OCI-LY7 (cell line): ENCODE measurements at regions not wholly inside any gene's neighbourhood (a gene's known extent, or its start where the extent isn't known, plus 50 kb on each side); places are given as distances from the start of the nearest gene placed in this dataset.

Source experiments
- BruUV-seq: library from RNA; stranded (reverse); fragments of 400-500 nt; replicated peaks from 2 replicates; lab custom pipeline; 2021; lab: Mats Ljungman, UMichigan
- CTCF ChIA-PET: fragments of 300-600 bp; sonication (Branson Sonifier 250); formaldehyde crosslinking; loops from one replicate; lab custom pipeline; 2022; ENCODE audit warnings: antibody characterized with exemption; ENCODE audit not compliant: unreplicated experiment; lab: Charles Lee
- POLR2A ChIA-PET: fragments of 300-600 bp; sonication (Branson Sonifier 250); formaldehyde crosslinking; loops from one replicate; lab custom pipeline; 2022; ENCODE audit warnings: antibody characterized with exemption; lab: Charles Lee
- DNase-seq: peaks from one replicate; pipeline ENCODE4 v3.0.0-alpha.2; 2015; ENCODE audit warnings: low spot score
- H2AFZ ChIP-seq: fragments of 200-600 bp; sonication (generic), shearing (Covaris generic); 2 replicates; pipeline ENCODE4 v1.6.1; 2014; ENCODE audit warnings: mild to moderate bottlenecking, antibody characterized with exemption, low read length, moderate library complexity
- H3K27ac ChIP-seq: fragments of 200-600 bp; sonication (generic); 2 replicates; pipeline ENCODE4 v1.5.1; 2014; ENCODE audit warnings: mixed run types, low read depth, mild to moderate bottlenecking, moderate library complexity, low read length, inconsistent platforms; ENCODE audit not compliant: poor library complexity, severe bottlenecking
- H3K36me3 ChIP-seq: fragments of 200-600 bp; sonication (generic); 2 replicates; pipeline ENCODE4 v1.6.1; 2014; ENCODE audit warnings: mild to moderate bottlenecking, antibody characterized with exemption, low read length, moderate library complexity, mixed read lengths; ENCODE audit not compliant: insufficient read depth
- H3K4me1 ChIP-seq: fragments of 200-600 bp; sonication (generic); 2 replicates; pipeline ENCODE4 v1.5.1; 2014; ENCODE audit warnings: mild to moderate bottlenecking, low read length; ENCODE audit not compliant: insufficient read depth, poor library complexity, severe bottlenecking
- H3K4me2 ChIP-seq: fragments of 200-600 bp; sonication (generic); 2 replicates; pipeline ENCODE4 v1.6.1; 2014; ENCODE audit warnings: mild to moderate bottlenecking, low read length
- H3K4me3 ChIP-seq: fragments of 200-600 bp; sonication (generic); 2 replicates; pipeline ENCODE4 v1.5.1; 2014; ENCODE audit warnings: mild to moderate bottlenecking, low read depth, low read length; ENCODE audit not compliant: poor library complexity, severe bottlenecking
- H3K79me2 ChIP-seq: fragments of 200-600 bp; sonication (generic); 2 replicates; pipeline ENCODE4 v1.6.1; 2016; ENCODE audit warnings: low read depth, mild to moderate bottlenecking, low read length, moderate library complexity, mixed read lengths; ENCODE audit not compliant: insufficient read depth
- H3K9me2 ChIP-seq: fragments of 200-600 bp; sonication (generic); 2 replicates; pipeline ENCODE4 v1.6.1; 2016; ENCODE audit warnings: mild to moderate bottlenecking, low read length, mixed read lengths; ENCODE audit not compliant: insufficient read depth
- H3K9me3 ChIP-seq: fragments of 200-600 bp; sonication (generic); 2 replicates; pipeline ENCODE4 v1.6.1; 2014; ENCODE audit warnings: mild to moderate bottlenecking, mixed run types, low read length, mixed read lengths
- H4K20me1 ChIP-seq: fragments of 200-600 bp; sonication (generic); 2 replicates; pipeline ENCODE4 v1.6.1; 2014; ENCODE audit warnings: mild to moderate bottlenecking, antibody characterized with exemption, low read length, moderate library complexity, mixed read lengths; ENCODE audit not compliant: insufficient read depth
- CTCF ChIP-seq: fragments of 200-600 bp; sonication (generic); conservative IDR thresholded peaks from 2 replicates; pipeline ENCODE4 v1.5.1; 2014; ENCODE audit warnings: mild to moderate bottlenecking, antibody characterized with exemption, low read length, moderate library complexity, mixed read lengths
- EZH2phosphoT487 ChIP-seq: fragments of 200-600 bp; sonication (generic); IDR thresholded peaks from 2 replicates; pipeline ENCODE4 v1.6.1; 2018; ENCODE audit warnings: low read depth, borderline replicate concordance, mild to moderate bottlenecking, mixed run types, antibody characterized with exemption, low read length, moderate library complexity, mixed read lengths
- intact Hi-C: fragments of 100-400 bp; cut with micrococcal nuclease; formaldehyde crosslinking; loops from one replicate; pipeline ENCODE4 v1.10.0; 2022; ENCODE audit not compliant: unreplicated experiment

GRCh38 chr11:23494981-23495380 is 634.7 kb upstream of the CCDC179 start:
- H3K27ac ChIP-seq: no peak overlapping the region
- BruUV-seq: no TSS peak
- H4K20me1 ChIP-seq: no peaks in the 10 kb centered on the region
- CTCF ChIA-PET: no interaction called here
- no peak overlapping the region for H3K4me3 ChIP-seq
- no peaks in the 10 kb centered on the region for H3K9me3 ChIP-seq
- H3K4me1 ChIP-seq: no peaks in the 10 kb centered on the region
- no peak overlapping the region for H2AFZ ChIP-seq
- POLR2A ChIA-PET: no interaction called here
- no peaks in the 10 kb centered on the region for H3K36me3 ChIP-seq
- intact Hi-C loops: no loop called here
- no peak for DNase-seq
- H3K4me2 ChIP-seq: no peak overlapping the region
- H3K9me2 ChIP-seq: no peaks in the 10 kb centered on the region
- H3K79me2 ChIP-seq: no peaks in the 10 kb centered on the region
- TF ChIP-seq EZH2phosphoT487: no peak
- TF ChIP-seq CTCF: no peak

GRCh38 chr11:23496340-23496739 is 636.1 kb upstream of the CCDC179 start:
- intact Hi-C loops: no loop called here
- BruUV-seq: no TSS peak
- Histone ChIP-seq H4K20me1 (no peaks in the 10 kb centered on the region), H3K36me3 (no peaks in the 10 kb centered on the region), H3K4me3 (no peak overlapping the region), H3K9me2 (no peaks in the 10 kb centered on the region), H3K79me2 (no peaks in the 10 kb centered on the region), H3K9me3 (no peaks in the 10 kb centered on the region), H2AFZ (no peak overlapping the region), H3K4me1 (no peaks in the 10 kb centered on the region), H3K27ac (no peak overlapping the region), H3K4me2 (no peak overlapping the region)
- TF ChIP-seq EZH2phosphoT487 (no peak), CTCF (no peak)
- ChIA-PET POLR2A (no interaction called here), CTCF (no interaction called here)
- no peak for DNase-seq

- Histone ChIP-seq H3K4me3 (no peak overlapping the region), H2AFZ (no peak overlapping the region), H3K9me3 (no peaks in the 10 kb centered on the region), H4K20me1 (no peaks in the 10 kb centered on the region), H3K9me2 (no peaks in the 10 kb centered on the region), H3K36me3 (no peaks in the 10 kb centered on the region), H3K4me1 (no peaks in the 10 kb centered on the region), H3K79me2 (no peaks in the 10 kb centered on the region), H3K4me2 (no peak overlapping the region), H3K27ac (no peak overlapping the region)
- intact Hi-C loops: no loop called here
- no peak for DNase-seq
- POLR2A ChIA-PET: no interaction called here
- CTCF ChIA-PET: no interaction called here
- no peak for TF ChIP-seq CTCF
- TF ChIP-seq EZH2phosphoT487: no peak
- BruUV-seq: no TSS peak
Observed at GRCh38 chr11:23497040-23497439, 636.8 kb upstream of the CCDC179 start.
